CD4-positive, alpha-beta T cell (primary cell): ENCODE measurements at regions not wholly inside any gene's neighbourhood (a gene's known extent, or its start where the extent isn't known, plus 50 kb on each side); places are given as distances from the start of the nearest gene placed in this dataset.

ENCODE experiments used
- ATAC-seq: fragments of 200-7000 bp; cut with Tn5 transposase; one replicate; pipeline ENCODE4 v1.10.0; 2022; ENCODE audit warnings: mild to moderate bottlenecking; ENCODE audit not compliant: poor library complexity
- CTCF ChIA-PET: fragments of 350-600 bp; sonication (Branson Sonifier 250); formaldehyde crosslinking; loops from one replicate; lab custom pipeline; 2021; ENCODE audit warnings: antibody characterized with exemption, inconsistent platforms; lab: Charles Lee
- POLR2A ChIA-PET: fragments of 350-600 bp; sonication (Branson Sonifier 250); formaldehyde crosslinking; loops from one replicate; lab custom pipeline; 2021; ENCODE audit warnings: antibody characterized with exemption, inconsistent platforms; lab: Charles Lee
- DNase-seq, 14 experiments: peaks; one replicate each; pipeline ENCODE4 v3.0.0-alpha.2; 2013 to 2020; ENCODE audit warnings: mixed read lengths in 2 of 14
- H3K27ac ChIP-seq, 2 donors: one replicate each; pipeline versions ENCODE4 v1.5.1 to v1.7.0; 2013; ENCODE audit warnings: low read length in 2 of 2, low read depth in 1 of 2, mild to moderate bottlenecking in 1 of 2
- H3K27me3 ChIP-seq, 2 experiments: 1 replicate in 1 of 2; 2 replicates in 1 of 2; pipeline versions ENCODE4 v1.6.1 to v1.7.0; 2013; ENCODE audit warnings: low read length in 2 of 2, control low read depth in 1 of 2, mild to moderate bottlenecking in 1 of 2, moderate library complexity in 1 of 2; ENCODE audit not compliant: insufficient read depth in 2 of 2, control insufficient read depth in 1 of 2
- H3K36me3 ChIP-seq: one replicate; pipeline ENCODE4 v1.6.1; 2013; ENCODE audit warnings: low read length, control low read depth; ENCODE audit not compliant: insufficient read depth
- H3K4me1 ChIP-seq: one replicate; pipeline ENCODE4 v1.6.1; 2013; ENCODE audit warnings: low read length, control low read depth; ENCODE audit not compliant: insufficient read depth
- H3K4me3 ChIP-seq: one replicate; pipeline ENCODE4 v1.5.1; 2013; ENCODE audit warnings: mild to moderate bottlenecking, low read length, moderate library complexity
- H3K9me3 ChIP-seq, 2 experiments: 1 replicate in 1 of 2; 2 replicates in 1 of 2; pipeline versions ENCODE4 v1.6.1 to v1.7.0; 2013; ENCODE audit warnings: low read length in 2 of 2, mild to moderate bottlenecking in 2 of 2, control low read depth in 1 of 2, moderate library complexity in 1 of 2; ENCODE audit not compliant: control insufficient read depth in 1 of 2, insufficient read depth in 1 of 2
- H3K27ac Mint-ChIP-seq: one replicate; pipeline ENCODE4 v1.8.0; 2020; ENCODE audit warnings: mixed read lengths
- H3K27me3 Mint-ChIP-seq: one replicate; pipeline ENCODE4 v1.8.0; 2021; ENCODE audit warnings: mixed read lengths
- H3K36me3 Mint-ChIP-seq: one replicate; pipeline ENCODE4 v1.8.0; 2021; ENCODE audit warnings: low read depth, mixed read lengths
- H3K4me1 Mint-ChIP-seq: one replicate; pipeline ENCODE4 v1.8.0; 2021; ENCODE audit warnings: low read depth, mixed read lengths
- H3K4me3 Mint-ChIP-seq: one replicate; pipeline ENCODE4 v1.8.0; 2020; ENCODE audit warnings: mild to moderate bottlenecking, mixed read lengths
- H3K9me3 Mint-ChIP-seq: one replicate; pipeline ENCODE4 v1.8.0; 2020; ENCODE audit warnings: mixed read lengths
- intact Hi-C, 2 experiments: fragments of 100-400 bp; cut with DNase I in 1 of 2; cut with micrococcal nuclease in 1 of 2; formaldehyde crosslinking; loops; one replicate each; pipeline versions ENCODE4 v1.15.1 to v1.9.0; 2023 to 2025; cut with DNase I, micrococcal nuclease
- TF ChIP-seq, protein P1 (sequence below): fragments of 200-600 bp; IDR thresholded peaks from one replicate; pipeline ENCODE4 v1.8.0; 2022; ENCODE audit warnings: antibody characterized with exemption, mild to moderate bottlenecking

DNA sequence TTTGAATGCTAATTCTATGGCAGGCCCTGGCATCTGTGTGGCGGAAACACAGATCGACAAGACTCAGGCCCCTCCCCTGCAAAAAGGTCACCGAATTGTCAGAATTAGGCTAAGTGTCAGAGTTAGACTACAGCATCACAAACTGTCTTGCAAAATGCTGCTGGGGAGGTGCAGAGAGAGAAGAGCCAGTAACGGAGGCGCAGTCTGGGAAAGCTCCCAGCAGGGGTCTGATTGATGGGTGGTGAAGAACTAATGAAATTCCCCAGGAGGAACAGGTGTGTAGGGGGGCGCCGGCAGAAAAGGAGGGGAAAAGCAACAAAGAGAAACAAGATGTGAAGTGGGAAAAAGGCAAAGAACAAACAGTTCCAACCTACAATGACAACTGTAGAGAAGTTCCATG lies 72.7 kb upstream of the TAMM41 start:
- H3K9me3 ChIP-seq, result no peaks in the 10 kb centered on the region
- no peaks in the 10 kb centered on the region for H3K36me3 ChIP-seq
- no peak overlapping the region for H3K4me3 ChIP-seq
- no peaks in the 10 kb centered on the region for H3K36me3 Mint-ChIP-seq
- no peak for ATAC-seq
- no peaks in the 10 kb centered on the region for H3K4me1 Mint-ChIP-seq
- ChIA-PET POLR2A (no interaction called here), CTCF (no interaction called here)
- H3K27me3 Mint-ChIP-seq, result no peaks in the 10 kb centered on the region
- no peak overlapping the region for H3K27ac ChIP-seq
- H3K27me3 ChIP-seq, result no peaks in the 10 kb centered on the region
- intact Hi-C loops, result no loop called here
- no peak overlapping the region for H3K4me3 Mint-ChIP-seq
- no peak overlapping the region for H3K27ac Mint-ChIP-seq
- H3K4me1 ChIP-seq, result no peaks in the 10 kb centered on the region
- DNase-seq, result no peak
- H3K9me3 Mint-ChIP-seq, result no peaks in the 10 kb centered on the region
- TF ChIP-seq, protein P1, sequence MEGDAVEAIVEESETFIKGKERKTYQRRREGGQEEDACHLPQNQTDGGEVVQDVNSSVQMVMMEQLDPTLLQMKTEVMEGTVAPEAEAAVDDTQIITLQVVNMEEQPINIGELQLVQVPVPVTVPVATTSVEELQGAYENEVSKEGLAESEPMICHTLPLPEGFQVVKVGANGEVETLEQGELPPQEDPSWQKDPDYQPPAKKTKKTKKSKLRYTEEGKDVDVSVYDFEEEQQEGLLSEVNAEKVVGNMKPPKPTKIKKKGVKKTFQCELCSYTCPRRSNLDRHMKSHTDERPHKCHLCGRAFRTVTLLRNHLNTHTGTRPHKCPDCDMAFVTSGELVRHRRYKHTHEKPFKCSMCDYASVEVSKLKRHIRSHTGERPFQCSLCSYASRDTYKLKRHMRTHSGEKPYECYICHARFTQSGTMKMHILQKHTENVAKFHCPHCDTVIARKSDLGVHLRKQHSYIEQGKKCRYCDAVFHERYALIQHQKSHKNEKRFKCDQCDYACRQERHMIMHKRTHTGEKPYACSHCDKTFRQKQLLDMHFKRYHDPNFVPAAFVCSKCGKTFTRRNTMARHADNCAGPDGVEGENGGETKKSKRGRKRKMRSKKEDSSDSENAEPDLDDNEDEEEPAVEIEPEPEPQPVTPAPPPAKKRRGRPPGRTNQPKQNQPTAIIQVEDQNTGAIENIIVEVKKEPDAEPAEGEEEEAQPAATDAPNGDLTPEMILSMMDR, result no peak

DNA sequence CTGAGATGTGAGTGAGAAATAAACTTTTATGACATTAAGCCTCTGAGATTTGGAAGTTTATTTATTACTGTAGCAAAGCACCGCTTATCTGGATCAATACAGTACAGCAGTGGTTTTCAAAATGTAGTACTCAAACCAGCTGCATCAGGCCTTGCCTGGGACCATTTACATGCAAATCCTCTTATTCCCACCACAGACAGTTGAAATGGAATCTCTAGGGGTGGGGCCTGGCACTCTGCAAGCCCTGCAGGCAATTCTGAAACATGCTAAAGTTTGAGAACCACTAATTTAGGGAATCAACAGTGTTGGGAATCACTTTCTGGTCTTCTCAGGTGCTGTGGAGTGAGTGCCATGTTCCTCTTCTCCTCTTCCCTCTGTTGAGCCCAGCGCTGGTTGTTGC lies 77.8 kb upstream of the TAMM41 start:
- Mint-ChIP-seq H3K4me1 (no peaks in the 10 kb centered on the region), H3K27me3 (no peaks in the 10 kb centered on the region), H3K9me3 (no peaks in the 10 kb centered on the region), H3K4me3 (no peak overlapping the region), H3K36me3 (no peaks in the 10 kb centered on the region), H3K27ac (no peak overlapping the region)
- Histone ChIP-seq H3K27me3 (no peaks in the 10 kb centered on the region), H3K36me3 (no peaks in the 10 kb centered on the region), H3K4me3 (no peak overlapping the region), H3K27ac (no peak overlapping the region), H3K4me1 (no peaks in the 10 kb centered on the region), H3K9me3 (no peaks in the 10 kb centered on the region)
- TF ChIP-seq, protein P1, result no peak
- intact Hi-C loops, result no loop called here
- CTCF ChIA-PET, result no interaction called here
- POLR2A ChIA-PET, result no interaction called here
- DNase-seq (no peak), ATAC-seq (no peak)

DNA sequence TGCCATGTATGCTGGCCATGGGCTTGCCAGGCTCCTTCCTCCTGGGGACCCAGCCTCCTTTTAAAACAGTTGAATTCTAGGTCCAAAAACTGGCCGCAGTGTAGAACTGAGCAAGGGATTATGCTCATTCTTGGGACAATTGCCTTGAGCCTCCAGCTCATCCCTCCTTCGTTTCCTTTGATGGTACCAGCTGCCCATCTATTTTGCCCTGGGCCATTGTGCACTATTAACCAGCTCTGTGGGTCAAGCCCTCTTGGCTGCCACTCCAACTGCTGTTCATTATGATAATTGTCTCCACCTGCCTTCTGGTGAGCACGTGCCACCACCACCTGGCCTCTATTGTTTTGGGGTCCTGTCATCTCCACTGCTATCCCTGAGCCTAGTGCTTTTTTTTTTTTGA lies 75.8 kb upstream of the SYN2 start:
- intact Hi-C loops, result no loop called here
- H3K9me3 ChIP-seq, result no peaks in the 10 kb centered on the region
- CTCF ChIA-PET, result no interaction called here
- no peak for DNase-seq
- no peaks in the 10 kb centered on the region for H3K36me3 ChIP-seq
- Mint-ChIP-seq H3K36me3 (no peaks in the 10 kb centered on the region), H3K27me3 (peaks cover 2% of the 10 kb centered on the region), H3K27ac (no peak overlapping the region), H3K4me1 (no peaks in the 10 kb centered on the region), H3K9me3 (no peaks in the 10 kb centered on the region), H3K4me3 (no peak overlapping the region)
- TF ChIP-seq, protein P1, result no peak
- no peaks in the 10 kb centered on the region for H3K4me1 ChIP-seq
- H3K27ac ChIP-seq, result no peak overlapping the region
- ATAC-seq, result no peak
- POLR2A ChIA-PET, result no interaction called here
- H3K4me3 ChIP-seq, result no peak overlapping the region
- peaks cover 0 to under 1% of the 10 kb centered on the region in 2 experiments for H3K27me3 ChIP-seq
